MM.1S (cell line): ENCODE measurements at regions not wholly inside any gene's neighbourhood (a gene's known extent, or its start where the extent isn't known, plus 50 kb on each side); places are given as distances from the start of the nearest gene placed in this dataset.
A peak's percentile ranks its signal among the peaks of the same experiment; 100 is the strongest.

Experiments
- DNase-seq: peaks from one replicate; pipeline ENCODE4 v3.0.0-alpha.2; 2015
- H2AFZ ChIP-seq: fragments of 300-600 bp; sonication (generic); 2 replicates; pipeline ENCODE4 v1.6.0; 2016; ENCODE audit warnings: antibody characterized with exemption, low read length
- H3F3A ChIP-seq: fragments of 300-600 bp; sonication (generic); 2 replicates; pipeline ENCODE4 v1.6.1; 2016; ENCODE audit warnings: mild to moderate bottlenecking, antibody characterized with exemption, low read length, moderate library complexity, mixed read lengths; ENCODE audit not compliant: insufficient read depth
- H3K27ac ChIP-seq: fragments of 300-600 bp; sonication (generic); 2 replicates; pipeline ENCODE4 v1.5.1; 2016; ENCODE audit warnings: mild to moderate bottlenecking, low read length
- H3K27me3 ChIP-seq: fragments of 300-600 bp; sonication (generic); replicated peaks from 2 replicates; pipeline ENCODE4 v1.6.0; 2016; ENCODE audit warnings: low read length; ENCODE audit not compliant: insufficient read depth
- H3K36me3 ChIP-seq: fragments of 300-600 bp; sonication (generic); replicated peaks from 2 replicates; pipeline ENCODE4 v1.6.1; 2016; ENCODE audit warnings: mild to moderate bottlenecking, low read length, mixed read lengths; ENCODE audit not compliant: insufficient read depth
- H3K4me1 ChIP-seq: fragments of 300-600 bp; sonication (generic); 2 replicates; pipeline ENCODE4 v1.6.1; 2016; ENCODE audit warnings: low read length, mixed read lengths
- H3K4me2 ChIP-seq: fragments of 300-600 bp; sonication (generic); 2 replicates; pipeline ENCODE4 v1.6.0; 2016; ENCODE audit warnings: low read depth, low read length
- H3K4me3 ChIP-seq: fragments of 300-600 bp; sonication (generic); 2 replicates; pipeline ENCODE4 v1.5.1; 2016; ENCODE audit warnings: low read length, mixed read lengths
- H3K79me2 ChIP-seq: fragments of 300-600 bp; sonication (generic); 2 replicates; pipeline ENCODE4 v1.6.1; 2016; ENCODE audit warnings: mixed run types, low read length, mixed read lengths
- H3K9ac ChIP-seq: fragments of 300-600 bp; sonication (generic); 2 replicates; pipeline ENCODE4 v1.6.1; 2016; ENCODE audit warnings: low read length, mixed read lengths
- H3K9me2 ChIP-seq: fragments of 300-600 bp; sonication (generic); replicated peaks from 2 replicates; pipeline ENCODE4 v1.6.1; 2016; ENCODE audit warnings: mild to moderate bottlenecking, low read length, mixed read lengths; ENCODE audit not compliant: insufficient read depth
- H3K9me3 ChIP-seq: fragments of 300-600 bp; sonication (generic); replicated peaks from 2 replicates; pipeline ENCODE4 v1.6.1; 2016; ENCODE audit warnings: mild to moderate bottlenecking, low read length, mixed read lengths; ENCODE audit not compliant: insufficient read depth
- H4K20me1 ChIP-seq: fragments of 300-600 bp; sonication (generic); 2 replicates; pipeline ENCODE4 v1.6.1; 2016; ENCODE audit warnings: mild to moderate bottlenecking, low read length, moderate library complexity, mixed read lengths; ENCODE audit not compliant: insufficient read depth
- CTCF ChIP-seq: fragments of 300-600 bp; sonication (generic); IDR thresholded peaks from 2 replicates; pipeline ENCODE4 v1.5.1; 2016; ENCODE audit warnings: antibody characterized with exemption, low read length, mixed read lengths
- EZH2 ChIP-seq: fragments of 300-600 bp; sonication (generic); optimal IDR thresholded peaks from 2 replicates; pipeline ENCODE3; 2017; ENCODE audit warnings: low read depth, mild to moderate bottlenecking, antibody characterized with exemption, low read length, mixed read lengths
- EZH2phosphoT487 ChIP-seq: fragments of 300-600 bp; sonication (generic); IDR thresholded peaks from 2 replicates; pipeline ENCODE4 v1.6.1; 2018; ENCODE audit warnings: antibody characterized with exemption, low read length

- Histone ChIP-seq H3K79me2 (no peaks in the 10 kb centered on the region), H3K36me3 (no peaks in the 10 kb centered on the region), H3K4me2 (no peak overlapping the region), H2AFZ (no peak overlapping the region), H3K4me1 (no peaks in the 10 kb centered on the region), H4K20me1 (no peaks in the 10 kb centered on the region), H3K27ac (no peak overlapping the region), H3K4me3 (no peak overlapping the region), H3K9me3 (no peaks in the 10 kb centered on the region), H3F3A (no peaks in the 10 kb centered on the region), H3K9me2 (no peaks in the 10 kb centered on the region), H3K9ac (no peak overlapping the region), H3K27me3 (no peaks in the 10 kb centered on the region)
- TF ChIP-seq EZH2 (no peak), EZH2phosphoT487 (no peak), CTCF (no peak)
- no peak for DNase-seq
These were observed 106.4 kb downstream of the EHF start for GRCh38 chr11:34727228-34727737.

- no peak overlapping the region for H3K9ac ChIP-seq
- H3K4me3 ChIP-seq = no peak overlapping the region
- no peak overlapping the region for H3K27ac ChIP-seq
- H2AFZ ChIP-seq = no peak overlapping the region
- no peaks in the 10 kb centered on the region for H4K20me1 ChIP-seq
- no peaks in the 10 kb centered on the region for H3F3A ChIP-seq
- H3K9me3 ChIP-seq = no peaks in the 10 kb centered on the region
- no peaks in the 10 kb centered on the region for H3K4me1 ChIP-seq
- no peaks in the 10 kb centered on the region for H3K36me3 ChIP-seq
- no peak for DNase-seq
- H3K4me2 ChIP-seq = no peak overlapping the region
- no peaks in the 10 kb centered on the region for H3K9me2 ChIP-seq
- H3K27me3 ChIP-seq = no peaks in the 10 kb centered on the region
- no peak for TF ChIP-seq EZH2phosphoT487
- no peak for TF ChIP-seq EZH2
- TF ChIP-seq CTCF = no peak
- no peaks in the 10 kb centered on the region for H3K79me2 ChIP-seq
These were observed 104.1 kb downstream of the EHF start for GRCh38 chr11:34724973-34725372.

- H3K4me1 ChIP-seq = no peaks in the 10 kb centered on the region
- no peaks in the 10 kb centered on the region for H3K9me3 ChIP-seq
- H3K27ac ChIP-seq = no peak overlapping the region
- no peaks in the 10 kb centered on the region for H4K20me1 ChIP-seq
- H2AFZ ChIP-seq = no peak overlapping the region
- H3K4me2 ChIP-seq = no peak overlapping the region
- H3K36me3 ChIP-seq = no peaks in the 10 kb centered on the region
- no peak overlapping the region for H3K4me3 ChIP-seq
- H3K79me2 ChIP-seq = no peaks in the 10 kb centered on the region
- TF ChIP-seq EZH2 (no peak), CTCF (no peak), EZH2phosphoT487 (no peak)
- H3K27me3 ChIP-seq = no peaks in the 10 kb centered on the region
- DNase-seq = peak; percentile 9
- H3K9ac ChIP-seq = no peak overlapping the region
- H3F3A ChIP-seq = no peaks in the 10 kb centered on the region
- H3K9me2 ChIP-seq = no peaks in the 10 kb centered on the region
These were observed 100.8 kb downstream of the EHF start for GRCh38 chr11:34721646-34722045.
